ENCODE measurements at regions not wholly inside any gene's neighbourhood (a gene's known extent, or its start where the extent isn't known, plus 50 kb on each side); places are given as distances from the start of the nearest gene placed in this dataset.

DNA sequence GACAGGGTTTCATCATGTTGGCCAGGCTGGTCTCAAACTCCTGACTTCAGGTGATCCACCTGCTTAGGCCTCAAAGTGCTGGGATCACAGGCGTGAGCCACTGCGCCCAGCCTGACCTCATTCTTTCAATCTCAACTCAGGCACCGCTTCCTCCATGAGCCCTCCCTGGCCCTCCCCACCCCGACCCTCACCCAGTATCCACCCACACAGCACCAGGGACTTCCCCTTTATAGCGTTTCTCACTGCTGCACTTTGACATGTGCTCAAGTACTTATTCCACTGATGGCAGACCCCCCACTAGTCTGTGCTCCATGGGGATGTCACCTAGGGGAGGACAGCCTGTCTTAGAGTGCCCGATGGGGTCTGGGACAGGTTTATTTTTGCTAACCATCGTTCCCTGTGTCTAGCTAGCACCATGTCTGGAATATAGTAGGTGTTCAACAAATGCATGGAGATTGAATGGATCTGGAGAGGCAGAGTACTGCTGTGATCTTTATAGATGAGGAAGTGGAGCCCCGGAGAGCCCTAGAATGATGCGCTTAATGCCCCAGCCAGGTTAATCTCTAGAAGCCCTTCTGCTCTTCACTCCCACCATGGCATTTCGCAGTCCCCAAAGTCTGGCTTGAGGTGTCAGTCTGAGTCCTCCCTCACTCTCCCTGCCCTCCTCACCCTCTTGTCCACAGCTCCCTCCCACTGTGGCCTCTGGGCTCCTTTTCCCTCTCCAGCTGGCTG, 258.8 kb downstream of the RPS24 start:
- TF ChIP-seq, protein P1, sequence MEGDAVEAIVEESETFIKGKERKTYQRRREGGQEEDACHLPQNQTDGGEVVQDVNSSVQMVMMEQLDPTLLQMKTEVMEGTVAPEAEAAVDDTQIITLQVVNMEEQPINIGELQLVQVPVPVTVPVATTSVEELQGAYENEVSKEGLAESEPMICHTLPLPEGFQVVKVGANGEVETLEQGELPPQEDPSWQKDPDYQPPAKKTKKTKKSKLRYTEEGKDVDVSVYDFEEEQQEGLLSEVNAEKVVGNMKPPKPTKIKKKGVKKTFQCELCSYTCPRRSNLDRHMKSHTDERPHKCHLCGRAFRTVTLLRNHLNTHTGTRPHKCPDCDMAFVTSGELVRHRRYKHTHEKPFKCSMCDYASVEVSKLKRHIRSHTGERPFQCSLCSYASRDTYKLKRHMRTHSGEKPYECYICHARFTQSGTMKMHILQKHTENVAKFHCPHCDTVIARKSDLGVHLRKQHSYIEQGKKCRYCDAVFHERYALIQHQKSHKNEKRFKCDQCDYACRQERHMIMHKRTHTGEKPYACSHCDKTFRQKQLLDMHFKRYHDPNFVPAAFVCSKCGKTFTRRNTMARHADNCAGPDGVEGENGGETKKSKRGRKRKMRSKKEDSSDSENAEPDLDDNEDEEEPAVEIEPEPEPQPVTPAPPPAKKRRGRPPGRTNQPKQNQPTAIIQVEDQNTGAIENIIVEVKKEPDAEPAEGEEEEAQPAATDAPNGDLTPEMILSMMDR (conservative IDR thresholded peaks at IDR 0.05; ENCODE audit: low read depth, low read length) = no peak
- TF ChIP-seq EZH2 (IDR thresholded peaks at IDR 0.05; ENCODE audit: borderline replicate concordance, low read depth, low read length, poor library complexity, severe bottlenecking) = no peak
